ENCODE measurements at regions not wholly inside any gene's neighbourhood (a gene's known extent, or its start where the extent isn't known, plus 50 kb on each side); places are given as distances from the start of the nearest gene placed in this dataset.

GRCh38 chr6:102680413-102680812, 1286.9 kb downstream of the GRIK2 start:
- no peak for TF ChIP-seq POLR2A (IDR thresholded peaks at IDR 0.05; ENCODE audit: control extremely low read depth in 1 of 2, low read depth in 2 of 2, low read length in 2 of 2)
- no peak for TF ChIP-seq ASH2L (IDR thresholded peaks at IDR 0.05; ENCODE audit: low read length)
- Histone ChIP-seq H3K4me3 (ENCODE audit: extremely low read depth in 1 of 4, insufficient read depth in 2 of 4, low read depth in 3 of 4, low read length in 4 of 4) (no peak overlapping the region), H3K23ac (ENCODE audit: insufficient read length) (no peak overlapping the region), H4K91ac (replicated peaks; ENCODE audit: insufficient read length, low read length) (no peak overlapping the region), H3K79me1 (ENCODE audit: low read depth, low read length) (no peaks in the 10 kb centered on the region), H3K27me3 (replicated peaks in 1 of 4; ENCODE audit: control insufficient read depth in 3 of 4, extremely low read depth in 1 of 4, insufficient read depth in 3 of 4, low read length in 3 of 4) (no peaks in the 10 kb centered on the region), H3K36me3 (ENCODE audit: control insufficient read depth in 2 of 4, insufficient read depth in 4 of 4, low read length in 3 of 4) (no peaks in the 10 kb centered on the region), H2BK15ac (ENCODE audit: low read length) (no peak overlapping the region), H3K18ac (ENCODE audit: extremely low read depth, low read length) (no peak overlapping the region), H2AFZ (ENCODE audit: low read length) (no peak overlapping the region), H3K23me2 (ENCODE audit: low read depth, low read length) (no peaks in the 10 kb centered on the region), H3K27ac (ENCODE audit: low read depth, low read length) (no peak overlapping the region), H3K9me3 (ENCODE audit: insufficient read depth in 2 of 2, low read depth in 1 of 2, low read length in 1 of 2) (no peaks in the 10 kb centered on the region), H4K20me1 (replicated peaks in 1 of 2; ENCODE audit: control insufficient read depth in 1 of 2, insufficient read depth in 2 of 2, low read length in 2 of 2) (no peaks in the 10 kb centered on the region), H3K56ac (replicated peaks; ENCODE audit: insufficient read length, low read depth, low read length) (no peak overlapping the region), H4K8ac (ENCODE audit: extremely low read depth, insufficient read depth, low read length) (no peak overlapping the region), H2AK5ac (ENCODE audit: low read depth, low read length) (no peak overlapping the region), H3K79me2 (ENCODE audit: control insufficient read depth in 1 of 2, insufficient read depth in 2 of 2, low read length in 2 of 2) (no peaks in the 10 kb centered on the region), H2BK5ac (ENCODE audit: low read depth, low read length) (no peak overlapping the region), H3K14ac (ENCODE audit: insufficient read length) (no peak overlapping the region), H3K9ac (replicated peaks in 1 of 4; ENCODE audit: extremely low read depth in 1 of 4, low read depth in 3 of 4, low read length in 3 of 4) (no peak overlapping the region), H3K4me1 (replicated peaks in 1 of 4; ENCODE audit: control insufficient read depth in 3 of 4, insufficient read depth in 4 of 4, low read length in 3 of 4) (no peaks in the 10 kb centered on the region), H2BK20ac (ENCODE audit: low read length) (no peak overlapping the region), H2BK120ac (replicated peaks; ENCODE audit: low read depth, low read length) (no peak overlapping the region), H3K4me2 (ENCODE audit: insufficient read depth in 1 of 2, low read depth in 2 of 2, low read length in 2 of 2) (no peak overlapping the region), H4K5ac (ENCODE audit: insufficient read length, low read depth, low read length) (no peak overlapping the region), H3K4ac (replicated peaks; ENCODE audit: insufficient read length, low read depth, low read length) (no peak overlapping the region), H2BK12ac (ENCODE audit: low read depth, low read length) (no peak overlapping the region)
- ChIA-PET POLR2A (ENCODE audit: partially characterized antibody) (no interaction called here), CTCF (ENCODE audit: partially characterized antibody) (no interaction called here)
- no peak for DNase-seq (ENCODE audit: low read depth in 1 of 2, low spot score in 2 of 2)
- 88% methylated on average over 2 of the region's 2 CpGs; no CpG with 5 or more reads in 1 of the 2 experiments for WGBS, 2 experiments (ENCODE audit: extremely low coverage in 1 of 2, insufficient coverage in 1 of 2, insufficient read length in 1 of 2, insufficient replicate concordance in 2 of 2, low coverage in 1 of 2, low lambda C conversion rate in 2 of 2, missing lambda C conversion rate in 1 of 2)
- no peak for FAIRE-seq

Measured in H1 (cell line).